ENCODE measurements at regions not wholly inside any gene's neighbourhood (a gene's known extent, or its start where the extent isn't known, plus 50 kb on each side); places are given as distances from the start of the nearest gene placed in this dataset.

DNA sequence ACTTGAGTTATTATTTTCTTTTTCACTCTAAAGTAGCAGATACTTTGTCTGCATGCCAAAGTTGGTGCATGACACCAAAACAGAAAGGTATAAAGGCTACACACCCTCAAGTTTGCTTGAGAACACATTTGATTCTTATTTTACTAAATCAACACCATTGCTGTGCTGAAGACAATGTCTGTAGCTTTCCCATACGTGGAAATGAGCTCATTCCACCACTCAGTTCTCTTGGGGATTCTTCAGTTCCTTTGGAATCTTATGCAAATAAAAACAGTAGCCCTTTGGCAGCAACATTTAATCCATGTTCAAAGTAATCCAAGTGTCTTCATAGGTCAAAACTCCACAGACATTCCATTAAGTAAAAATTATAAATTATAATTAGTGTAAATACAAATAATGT, 264.9 kb downstream of the TLE1 start (continued):
- TF ChIP-seq, protein P1, sequence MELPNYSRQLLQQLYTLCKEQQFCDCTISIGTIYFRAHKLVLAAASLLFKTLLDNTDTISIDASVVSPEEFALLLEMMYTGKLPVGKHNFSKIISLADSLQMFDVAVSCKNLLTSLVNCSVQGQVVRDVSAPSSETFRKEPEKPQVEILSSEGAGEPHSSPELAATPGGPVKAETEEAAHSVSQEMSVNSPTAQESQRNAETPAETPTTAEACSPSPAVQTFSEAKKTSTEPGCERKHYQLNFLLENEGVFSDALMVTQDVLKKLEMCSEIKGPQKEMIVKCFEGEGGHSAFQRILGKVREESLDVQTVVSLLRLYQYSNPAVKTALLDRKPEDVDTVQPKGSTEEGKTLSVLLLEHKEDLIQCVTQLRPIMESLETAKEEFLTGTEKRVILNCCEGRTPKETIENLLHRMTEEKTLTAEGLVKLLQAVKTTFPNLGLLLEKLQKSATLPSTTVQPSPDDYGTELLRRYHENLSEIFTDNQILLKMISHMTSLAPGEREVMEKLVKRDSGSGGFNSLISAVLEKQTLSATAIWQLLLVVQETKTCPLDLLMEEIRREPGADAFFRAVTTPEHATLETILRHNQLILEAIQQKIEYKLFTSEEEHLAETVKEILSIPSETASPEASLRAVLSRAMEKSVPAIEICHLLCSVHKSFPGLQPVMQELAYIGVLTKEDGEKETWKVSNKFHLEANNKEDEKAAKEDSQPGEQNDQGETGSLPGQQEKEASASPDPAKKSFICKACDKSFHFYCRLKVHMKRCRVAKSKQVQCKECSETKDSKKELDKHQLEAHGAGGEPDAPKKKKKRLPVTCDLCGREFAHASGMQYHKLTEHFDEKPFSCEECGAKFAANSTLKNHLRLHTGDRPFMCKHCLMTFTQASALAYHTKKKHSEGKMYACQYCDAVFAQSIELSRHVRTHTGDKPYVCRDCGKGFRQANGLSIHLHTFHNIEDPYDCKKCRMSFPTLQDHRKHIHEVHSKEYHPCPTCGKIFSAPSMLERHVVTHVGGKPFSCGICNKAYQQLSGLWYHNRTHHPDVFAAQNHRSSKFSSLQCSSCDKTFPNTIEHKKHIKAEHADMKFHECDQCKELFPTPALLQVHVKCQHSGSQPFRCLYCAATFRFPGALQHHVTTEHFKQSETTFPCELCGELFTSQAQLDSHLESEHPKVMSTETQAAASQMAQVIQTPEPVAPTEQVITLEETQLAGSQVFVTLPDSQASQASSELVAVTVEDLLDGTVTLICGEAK (IDR thresholded peaks at IDR 0.05; ENCODE audit: borderline replicate concordance): no peak
- TF ChIP-seq, protein P2, sequence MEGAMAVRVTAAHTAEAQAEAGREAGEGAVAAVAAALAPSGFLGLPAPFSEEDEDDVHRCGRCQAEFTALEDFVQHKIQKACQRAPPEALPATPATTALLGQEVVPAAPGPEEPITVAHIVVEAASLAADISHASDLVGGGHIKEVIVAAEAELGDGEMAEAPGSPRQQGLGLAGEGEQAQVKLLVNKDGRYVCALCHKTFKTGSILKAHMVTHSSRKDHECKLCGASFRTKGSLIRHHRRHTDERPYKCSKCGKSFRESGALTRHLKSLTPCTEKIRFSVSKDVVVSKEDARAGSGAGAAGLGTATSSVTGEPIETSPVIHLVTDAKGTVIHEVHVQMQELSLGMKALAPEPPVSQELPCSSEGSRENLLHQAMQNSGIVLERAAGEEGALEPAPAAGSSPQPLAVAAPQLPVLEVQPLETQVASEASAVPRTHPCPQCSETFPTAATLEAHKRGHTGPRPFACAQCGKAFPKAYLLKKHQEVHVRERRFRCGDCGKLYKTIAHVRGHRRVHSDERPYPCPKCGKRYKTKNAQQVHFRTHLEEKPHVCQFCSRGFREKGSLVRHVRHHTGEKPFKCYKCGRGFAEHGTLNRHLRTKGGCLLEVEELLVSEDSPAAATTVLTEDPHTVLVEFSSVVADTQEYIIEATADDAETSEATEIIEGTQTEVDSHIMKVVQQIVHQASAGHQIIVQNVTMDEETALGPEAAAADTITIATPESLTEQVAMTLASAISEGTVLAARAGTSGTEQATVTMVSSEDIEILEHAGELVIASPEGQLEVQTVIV (IDR thresholded peaks at IDR 0.05; ENCODE audit: borderline replicate concordance, partially characterized antibody): no peak
- TF ChIP-seq, protein P3, sequence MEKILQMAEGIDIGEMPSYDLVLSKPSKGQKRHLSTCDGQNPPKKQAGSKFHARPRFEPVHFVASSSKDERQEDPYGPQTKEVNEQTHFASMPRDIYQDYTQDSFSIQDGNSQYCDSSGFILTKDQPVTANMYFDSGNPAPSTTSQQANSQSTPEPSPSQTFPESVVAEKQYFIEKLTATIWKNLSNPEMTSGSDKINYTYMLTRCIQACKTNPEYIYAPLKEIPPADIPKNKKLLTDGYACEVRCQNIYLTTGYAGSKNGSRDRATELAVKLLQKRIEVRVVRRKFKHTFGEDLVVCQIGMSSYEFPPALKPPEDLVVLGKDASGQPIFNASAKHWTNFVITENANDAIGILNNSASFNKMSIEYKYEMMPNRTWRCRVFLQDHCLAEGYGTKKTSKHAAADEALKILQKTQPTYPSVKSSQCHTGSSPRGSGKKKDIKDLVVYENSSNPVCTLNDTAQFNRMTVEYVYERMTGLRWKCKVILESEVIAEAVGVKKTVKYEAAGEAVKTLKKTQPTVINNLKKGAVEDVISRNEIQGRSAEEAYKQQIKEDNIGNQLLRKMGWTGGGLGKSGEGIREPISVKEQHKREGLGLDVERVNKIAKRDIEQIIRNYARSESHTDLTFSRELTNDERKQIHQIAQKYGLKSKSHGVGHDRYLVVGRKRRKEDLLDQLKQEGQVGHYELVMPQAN (conservative IDR thresholded peaks at IDR 0.05): no peak

Measured in GM12878 (cell line).